ENCODE measurements at regions not wholly inside any gene's neighbourhood (a gene's known extent, or its start where the extent isn't known, plus 50 kb on each side); places are given as distances from the start of the nearest gene placed in this dataset.

DNA sequence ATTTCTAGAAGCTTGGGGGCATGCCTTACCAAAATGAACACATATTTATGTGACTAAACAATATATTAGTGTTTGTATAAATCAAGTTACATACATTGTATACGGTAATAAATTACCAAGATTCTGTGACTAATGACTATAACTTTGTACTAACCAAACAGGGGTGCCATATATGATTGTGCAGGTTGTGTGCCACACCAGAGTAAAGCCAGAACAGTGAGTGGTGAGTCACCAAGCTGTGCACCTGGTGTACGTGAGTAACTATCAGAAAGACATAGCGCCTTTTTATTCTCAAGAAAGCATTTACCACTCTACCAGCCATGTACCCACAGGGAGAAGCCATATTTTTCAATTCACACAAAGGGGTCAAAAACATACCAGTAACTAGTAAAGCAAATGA is 453.2 kb upstream of the PIK3C3 start:
- no peaks in the 10 kb centered on the region for H3K4me1 ChIP-seq
- no peak overlapping the region for H3K27ac ChIP-seq
- no peak for ATAC-seq
- H3K27me3 ChIP-seq: no peaks in the 10 kb centered on the region
- H3K9me3 ChIP-seq: no peaks in the 10 kb centered on the region
- no peaks in the 10 kb centered on the region for H3K36me3 ChIP-seq
- H3K4me3 ChIP-seq: no peak overlapping the region
- 86% methylated on average over 3 of the region's 3 CpGs for WGBS (ENCODE audit: insufficient coverage, low coverage, low lambda C conversion rate, missing lambda C conversion rate)
- intact Hi-C loops (cut with DNase I): no loop called here
- DNase-seq: no peak
- TF ChIP-seq, protein P1, sequence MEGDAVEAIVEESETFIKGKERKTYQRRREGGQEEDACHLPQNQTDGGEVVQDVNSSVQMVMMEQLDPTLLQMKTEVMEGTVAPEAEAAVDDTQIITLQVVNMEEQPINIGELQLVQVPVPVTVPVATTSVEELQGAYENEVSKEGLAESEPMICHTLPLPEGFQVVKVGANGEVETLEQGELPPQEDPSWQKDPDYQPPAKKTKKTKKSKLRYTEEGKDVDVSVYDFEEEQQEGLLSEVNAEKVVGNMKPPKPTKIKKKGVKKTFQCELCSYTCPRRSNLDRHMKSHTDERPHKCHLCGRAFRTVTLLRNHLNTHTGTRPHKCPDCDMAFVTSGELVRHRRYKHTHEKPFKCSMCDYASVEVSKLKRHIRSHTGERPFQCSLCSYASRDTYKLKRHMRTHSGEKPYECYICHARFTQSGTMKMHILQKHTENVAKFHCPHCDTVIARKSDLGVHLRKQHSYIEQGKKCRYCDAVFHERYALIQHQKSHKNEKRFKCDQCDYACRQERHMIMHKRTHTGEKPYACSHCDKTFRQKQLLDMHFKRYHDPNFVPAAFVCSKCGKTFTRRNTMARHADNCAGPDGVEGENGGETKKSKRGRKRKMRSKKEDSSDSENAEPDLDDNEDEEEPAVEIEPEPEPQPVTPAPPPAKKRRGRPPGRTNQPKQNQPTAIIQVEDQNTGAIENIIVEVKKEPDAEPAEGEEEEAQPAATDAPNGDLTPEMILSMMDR (IDR thresholded peaks at IDR 0.05): no peak
- no peak for TF ChIP-seq POLR2A (IDR thresholded peaks at IDR 0.05)

DNA sequence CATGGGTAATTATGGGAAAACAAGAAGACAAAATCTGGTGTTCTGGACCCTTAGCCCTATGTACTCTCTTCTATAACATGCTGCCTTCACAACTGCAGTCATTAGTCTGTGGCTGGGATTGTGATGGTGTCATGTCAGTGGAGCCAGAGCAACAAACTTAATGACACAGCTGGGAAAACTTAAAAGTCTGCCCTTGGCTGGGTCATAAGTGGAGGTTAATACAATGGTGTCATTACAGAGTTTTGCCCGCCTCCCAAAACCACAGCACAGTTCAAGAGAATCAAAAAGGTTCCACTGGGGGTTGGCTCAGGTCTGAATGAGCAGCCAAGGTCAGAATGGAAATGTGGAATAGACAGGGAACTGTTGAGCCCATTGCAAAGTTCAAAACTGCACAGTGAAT is 455.7 kb upstream of the PIK3C3 start:
- no CpG with 5 or more reads among the region's 1 CpG for WGBS (ENCODE audit: insufficient coverage, low coverage, low lambda C conversion rate, missing lambda C conversion rate)
- TF ChIP-seq, protein P1 (IDR thresholded peaks at IDR 0.05): no peak
- no peak for TF ChIP-seq POLR2A (IDR thresholded peaks at IDR 0.05)
- H3K36me3 ChIP-seq: no peaks in the 10 kb centered on the region
- no peak overlapping the region for H3K27ac ChIP-seq
- DNase-seq (no peak), ATAC-seq (no peak)
- H3K4me1 ChIP-seq: no peaks in the 10 kb centered on the region
- H3K4me3 ChIP-seq: no peak overlapping the region
- no peaks in the 10 kb centered on the region for H3K9me3 ChIP-seq
- intact Hi-C loops (cut with DNase I): no loop called here
- H3K27me3 ChIP-seq: no peaks in the 10 kb centered on the region

DNA sequence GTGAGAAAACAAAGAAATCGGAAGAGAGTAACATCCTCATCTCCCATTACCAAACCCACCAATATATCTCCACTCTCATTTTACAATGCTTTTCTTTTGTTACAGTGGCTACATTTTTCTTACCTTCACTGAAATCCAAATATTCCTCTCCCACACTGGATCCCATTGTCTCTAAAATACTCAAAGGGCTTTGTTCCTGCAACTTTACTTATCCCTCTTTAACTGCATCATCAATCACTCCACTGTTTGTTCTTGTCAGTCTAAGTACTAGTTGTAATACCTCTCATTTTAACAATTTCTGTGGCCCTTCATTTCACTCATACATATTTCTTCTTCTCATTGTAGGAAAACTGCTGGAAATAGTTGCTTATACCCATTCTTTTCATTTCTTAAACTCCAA is 464.2 kb upstream of the PIK3C3 start:
- TF ChIP-seq, protein P1 (IDR thresholded peaks at IDR 0.05): no peak
- no peak for TF ChIP-seq POLR2A (IDR thresholded peaks at IDR 0.05)
- H3K36me3 ChIP-seq: no peaks in the 10 kb centered on the region
- no peak overlapping the region for H3K4me3 ChIP-seq
- no peaks in the 10 kb centered on the region for H3K27me3 ChIP-seq
- DNase-seq (no peak), ATAC-seq (no peak)
- H3K4me1 ChIP-seq: peaks cover 0 to 4% (median 0%) of the 10 kb centered on the region in 4 donors
- 79% methylated on average over 1 of the region's 1 CpG for WGBS (ENCODE audit: insufficient coverage, low coverage, low lambda C conversion rate, missing lambda C conversion rate)
- no peak overlapping the region for H3K27ac ChIP-seq
- no peaks in the 10 kb centered on the region for H3K9me3 ChIP-seq
- intact Hi-C loops (cut with DNase I): no loop called here

DNA sequence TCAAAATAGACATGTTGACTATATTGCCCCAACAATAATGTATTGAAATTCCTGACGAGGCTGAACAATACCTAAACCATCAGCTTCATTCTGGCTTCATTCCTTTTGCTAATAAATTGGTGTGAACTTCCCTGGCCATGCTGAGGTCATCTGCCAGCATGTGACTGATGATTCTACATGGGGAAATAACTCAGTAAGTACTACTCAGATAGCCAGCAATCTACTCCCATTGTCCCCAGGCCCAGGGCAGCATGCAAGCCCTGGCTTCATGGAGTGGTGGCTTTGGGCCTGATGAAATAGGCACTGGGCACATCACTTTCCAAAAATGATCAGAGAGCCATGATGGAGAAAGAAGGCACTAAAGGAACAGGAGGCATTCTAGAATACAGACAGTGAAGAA is 468.5 kb upstream of the PIK3C3 start:
- H3K9me3 ChIP-seq: no peaks in the 10 kb centered on the region
- H3K27ac ChIP-seq: no peak overlapping the region
- TF ChIP-seq, protein P1 (IDR thresholded peaks at IDR 0.05): no peak
- no peak for TF ChIP-seq POLR2A (IDR thresholded peaks at IDR 0.05)
- no peak overlapping the region for H3K4me3 ChIP-seq
- ATAC-seq (no peak), DNase-seq (no peak)
- no peaks in the 10 kb centered on the region for H3K36me3 ChIP-seq
- H3K27me3 ChIP-seq: no peaks in the 10 kb centered on the region
- WGBS (ENCODE audit: insufficient coverage, low coverage, low lambda C conversion rate, missing lambda C conversion rate): 21% methylated on average over 1 of the region's 1 CpG
- H3K4me1 ChIP-seq: no peaks in the 10 kb centered on the region
- intact Hi-C loops (cut with DNase I): no loop called here

DNA sequence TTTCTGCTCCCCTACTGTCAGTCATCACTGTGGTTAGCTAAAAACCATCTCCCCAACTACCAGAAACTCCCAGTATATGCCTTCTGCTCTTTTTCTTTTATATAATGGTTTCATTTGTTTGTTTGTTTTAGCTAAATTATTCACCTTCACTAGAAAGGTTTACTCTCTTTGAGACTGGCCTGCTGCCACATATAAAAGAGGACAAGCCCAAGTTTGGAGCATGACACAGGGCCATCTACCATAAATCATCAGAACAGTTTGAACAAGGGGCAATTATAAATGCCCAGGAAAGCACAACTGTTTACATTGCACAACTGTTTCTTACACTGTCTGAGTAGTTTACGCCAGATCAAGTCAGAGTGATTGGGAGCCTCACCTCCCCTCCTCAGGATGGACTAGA is 471.0 kb upstream of the PIK3C3 start:
- intact Hi-C loops (cut with DNase I): no loop called here
- Histone ChIP-seq H3K27ac (no peak overlapping the region), H3K4me1 (no peaks in the 10 kb centered on the region), H3K27me3 (no peaks in the 10 kb centered on the region), H3K4me3 (no peak overlapping the region), H3K9me3 (no peaks in the 10 kb centered on the region), H3K36me3 (no peaks in the 10 kb centered on the region)
- TF ChIP-seq, protein P1 (IDR thresholded peaks at IDR 0.05): no peak
- no peak for TF ChIP-seq POLR2A (IDR thresholded peaks at IDR 0.05)
- ATAC-seq (no peak), DNase-seq (no peak)
- WGBS (ENCODE audit: insufficient coverage, low coverage, low lambda C conversion rate, missing lambda C conversion rate): 82% methylated on average over 1 of the region's 1 CpG
